Endodermal cell (in vitro differentiated cells): ENCODE measurements at regions not wholly inside any gene's neighbourhood (a gene's known extent, or its start where the extent isn't known, plus 50 kb on each side); places are given as distances from the start of the nearest gene placed in this dataset.

Experiments used
- DNase-seq: peaks from one replicate; pipeline ENCODE4 v3.0.0-alpha.2; 2017
- H3K27ac ChIP-seq: 2 replicates; pipeline ENCODE4 v1.5.1; 2013; ENCODE audit warnings: mild to moderate bottlenecking, low read depth, low read length, moderate library complexity
- H3K27me3 ChIP-seq: 2 replicates; pipeline ENCODE4 v1.6.1; 2013; ENCODE audit warnings: mild to moderate bottlenecking, low read length, moderate library complexity; ENCODE audit not compliant: insufficient read depth, control insufficient read depth, poor library complexity, severe bottlenecking
- H3K36me3 ChIP-seq: 2 replicates; pipeline ENCODE4 v1.7.0; 2013; ENCODE audit warnings: mild to moderate bottlenecking, low read length, moderate library complexity; ENCODE audit not compliant: control insufficient read depth, insufficient read depth
- H3K4me1 ChIP-seq: one replicate; pipeline ENCODE4 v1.7.0; 2013; ENCODE audit warnings: low read length; ENCODE audit not compliant: control insufficient read depth, insufficient read depth
- H3K4me3 ChIP-seq: 2 replicates; pipeline ENCODE4 v1.5.1; 2013; ENCODE audit warnings: mild to moderate bottlenecking, low read length, moderate library complexity
- H3K9ac ChIP-seq: 2 replicates; pipeline ENCODE4 v1.6.1; 2013; ENCODE audit warnings: mild to moderate bottlenecking, low read length, moderate library complexity; ENCODE audit not compliant: poor library complexity, severe bottlenecking; ENCODE audit errors: extremely low read depth
- H3K9me3 ChIP-seq: 2 replicates; pipeline ENCODE4 v1.6.1; 2013; ENCODE audit warnings: mild to moderate bottlenecking, low read length, moderate library complexity; ENCODE audit not compliant: control insufficient read depth
- H3K27ac Mint-ChIP-seq: 2 replicates; pipeline ENCODE4 v1.8.0; 2020; ENCODE audit warnings: mixed read lengths
- H3K27me3 Mint-ChIP-seq: 2 replicates; pipeline ENCODE4 v1.8.0; 2021; ENCODE audit warnings: mild to moderate bottlenecking, mixed read lengths; ENCODE audit not compliant: insufficient read depth
- H3K36me3 Mint-ChIP-seq: 2 replicates; pipeline ENCODE4 v1.8.0; 2020; ENCODE audit warnings: low read depth, mixed read lengths
- H3K4me1 Mint-ChIP-seq: 2 replicates; pipeline ENCODE4 v1.8.0; 2020; ENCODE audit warnings: mixed read lengths
- H3K4me3 Mint-ChIP-seq: 2 replicates; pipeline ENCODE4 v1.8.0; 2020; ENCODE audit warnings: mild to moderate bottlenecking, moderate library complexity, mixed read lengths
- H3K9me3 Mint-ChIP-seq: 2 replicates; pipeline ENCODE4 v1.8.0; 2020; ENCODE audit warnings: mild to moderate bottlenecking, mixed read lengths
- WGBS, 2 experiments: methylation state at CpG; one replicate each; pipeline versions ENCODE4 v1.1.5 to v1.1.7; 2013; ENCODE audit warnings: missing lambda C conversion rate in 2 of 2, mixed read lengths in 1 of 2; ENCODE audit not compliant: insufficient coverage in 1 of 2, insufficient read length in 1 of 2; 5-methylcytosine and 5-hydroxymethylcytosine counted together
- TF ChIP-seq, protein P1 (sequence below): fragments of 200-600 bp; sonication (generic); conservative IDR thresholded peaks from 2 replicates; pipeline ENCODE4 v1.5.0; 2021; ENCODE audit warnings: antibody characterized with exemption, mild to moderate bottlenecking

DNA sequence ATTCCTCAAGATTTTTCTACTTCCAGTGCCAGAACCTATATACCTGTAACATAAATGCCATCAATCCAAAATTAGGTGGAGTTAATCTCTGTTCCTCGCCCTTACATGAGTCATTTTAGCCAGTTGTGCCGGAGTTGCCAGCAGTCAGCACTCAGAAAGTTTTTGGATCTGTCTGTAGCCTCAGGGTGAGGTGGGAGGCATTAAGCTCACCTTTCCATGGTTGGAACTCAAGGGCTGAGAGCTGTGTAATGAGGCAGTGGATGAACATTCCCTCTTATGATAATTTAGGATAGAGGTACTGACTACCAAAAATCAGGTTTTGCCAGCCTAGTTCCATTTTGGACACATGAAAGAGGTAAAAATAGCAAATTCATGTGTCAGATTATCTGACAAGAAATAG, 1553.1 kb upstream of the ADGRL3 start:
- TF ChIP-seq, protein P1, sequence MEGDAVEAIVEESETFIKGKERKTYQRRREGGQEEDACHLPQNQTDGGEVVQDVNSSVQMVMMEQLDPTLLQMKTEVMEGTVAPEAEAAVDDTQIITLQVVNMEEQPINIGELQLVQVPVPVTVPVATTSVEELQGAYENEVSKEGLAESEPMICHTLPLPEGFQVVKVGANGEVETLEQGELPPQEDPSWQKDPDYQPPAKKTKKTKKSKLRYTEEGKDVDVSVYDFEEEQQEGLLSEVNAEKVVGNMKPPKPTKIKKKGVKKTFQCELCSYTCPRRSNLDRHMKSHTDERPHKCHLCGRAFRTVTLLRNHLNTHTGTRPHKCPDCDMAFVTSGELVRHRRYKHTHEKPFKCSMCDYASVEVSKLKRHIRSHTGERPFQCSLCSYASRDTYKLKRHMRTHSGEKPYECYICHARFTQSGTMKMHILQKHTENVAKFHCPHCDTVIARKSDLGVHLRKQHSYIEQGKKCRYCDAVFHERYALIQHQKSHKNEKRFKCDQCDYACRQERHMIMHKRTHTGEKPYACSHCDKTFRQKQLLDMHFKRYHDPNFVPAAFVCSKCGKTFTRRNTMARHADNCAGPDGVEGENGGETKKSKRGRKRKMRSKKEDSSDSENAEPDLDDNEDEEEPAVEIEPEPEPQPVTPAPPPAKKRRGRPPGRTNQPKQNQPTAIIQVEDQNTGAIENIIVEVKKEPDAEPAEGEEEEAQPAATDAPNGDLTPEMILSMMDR, result no peak
- H3K9me3 ChIP-seq, result no peaks in the 10 kb centered on the region
- Mint-ChIP-seq H3K27ac (no peak overlapping the region), H3K9me3 (no peaks in the 10 kb centered on the region), H3K4me3 (no peak overlapping the region), H3K4me1 (no peaks in the 10 kb centered on the region), H3K36me3 (no peaks in the 10 kb centered on the region), H3K27me3 (no peaks in the 10 kb centered on the region)
- no peak for DNase-seq
- H3K4me3 ChIP-seq, result no peak overlapping the region
- no peak overlapping the region for H3K9ac ChIP-seq
- H3K4me1 ChIP-seq, result no peaks in the 10 kb centered on the region
- H3K27me3 ChIP-seq, result no peaks in the 10 kb centered on the region
- no peak overlapping the region for H3K27ac ChIP-seq
- WGBS, 2 experiments, result 89 to 100% methylated on average over 1 to 2 of the region's 2 CpGs
- no peaks in the 10 kb centered on the region for H3K36me3 ChIP-seq

DNA sequence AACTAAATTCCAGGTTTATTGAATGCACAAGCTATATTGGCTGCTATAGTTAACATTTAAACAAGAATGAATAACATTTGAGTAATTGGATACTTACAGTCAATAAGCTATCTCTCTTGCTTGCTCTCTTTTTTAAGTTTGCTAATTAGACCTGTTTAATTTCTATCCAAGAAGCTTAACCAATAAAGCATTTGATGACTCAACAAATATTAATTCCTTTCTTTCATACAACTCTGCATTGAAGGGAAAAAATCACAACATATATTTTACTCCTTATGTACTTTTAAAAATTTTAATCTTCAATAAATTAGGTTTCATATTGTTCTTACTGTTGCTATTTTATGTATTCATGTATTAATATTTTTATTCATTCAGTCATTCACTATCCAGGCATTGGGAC, 1552.6 kb upstream of the ADGRL3 start:
- Histone ChIP-seq H3K27me3 (no peaks in the 10 kb centered on the region), H3K9me3 (no peaks in the 10 kb centered on the region), H3K36me3 (no peaks in the 10 kb centered on the region), H3K4me3 (no peak overlapping the region), H3K4me1 (no peaks in the 10 kb centered on the region), H3K9ac (no peak overlapping the region), H3K27ac (no peak overlapping the region)
- TF ChIP-seq, protein P1, result no peak
- H3K4me1 Mint-ChIP-seq, result no peaks in the 10 kb centered on the region
- no peaks in the 10 kb centered on the region for H3K9me3 Mint-ChIP-seq
- DNase-seq, result no peak
- H3K4me3 Mint-ChIP-seq, result no peak overlapping the region
- no peak overlapping the region for H3K27ac Mint-ChIP-seq
- no peaks in the 10 kb centered on the region for H3K36me3 Mint-ChIP-seq
- no peaks in the 10 kb centered on the region for H3K27me3 Mint-ChIP-seq

DNA sequence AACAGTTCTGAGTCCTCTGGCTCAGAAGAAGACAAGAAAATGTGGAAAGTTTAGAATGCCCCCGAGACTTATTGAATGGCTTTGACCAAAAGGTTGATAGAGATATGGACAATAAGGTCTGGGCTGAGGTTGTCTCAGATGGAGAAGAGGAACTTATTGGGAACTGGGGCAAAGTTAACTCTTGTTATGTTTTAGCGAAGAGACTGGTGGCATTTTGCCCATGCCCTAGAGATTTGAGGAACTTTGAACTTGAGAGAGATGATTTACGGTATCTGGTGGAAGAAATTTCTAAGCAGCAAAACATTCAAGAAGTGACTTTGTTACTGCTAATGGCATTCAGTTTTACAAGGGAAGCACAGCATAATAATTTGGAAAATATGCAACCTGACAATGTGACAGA, 1549.3 kb upstream of the ADGRL3 start:
- DNase-seq, result no peak
- Mint-ChIP-seq H3K27ac (no peak overlapping the region), H3K9me3 (no peaks in the 10 kb centered on the region), H3K4me3 (no peak overlapping the region), H3K4me1 (no peaks in the 10 kb centered on the region), H3K27me3 (no peaks in the 10 kb centered on the region), H3K36me3 (no peaks in the 10 kb centered on the region)
- TF ChIP-seq, protein P1, result no peak
- H3K27ac ChIP-seq, result no peak overlapping the region
- no peaks in the 10 kb centered on the region for H3K27me3 ChIP-seq
- no peak overlapping the region for H3K4me3 ChIP-seq
- 90 to 97% methylated on average over 3 of the region's 3 CpGs for WGBS, 2 experiments
- H3K36me3 ChIP-seq, result no peaks in the 10 kb centered on the region
- H3K9me3 ChIP-seq, result peaks cover 5% of the 10 kb centered on the region
- no peaks in the 10 kb centered on the region for H3K4me1 ChIP-seq
- no peak overlapping the region for H3K9ac ChIP-seq
